ENCODE measurements at regions not wholly inside any gene's neighbourhood (a gene's known extent, or its start where the extent isn't known, plus 50 kb on each side); places are given as distances from the start of the nearest gene placed in this dataset.
A peak's percentile ranks its signal among the peaks of the same experiment; 100 is the strongest.

DNA sequence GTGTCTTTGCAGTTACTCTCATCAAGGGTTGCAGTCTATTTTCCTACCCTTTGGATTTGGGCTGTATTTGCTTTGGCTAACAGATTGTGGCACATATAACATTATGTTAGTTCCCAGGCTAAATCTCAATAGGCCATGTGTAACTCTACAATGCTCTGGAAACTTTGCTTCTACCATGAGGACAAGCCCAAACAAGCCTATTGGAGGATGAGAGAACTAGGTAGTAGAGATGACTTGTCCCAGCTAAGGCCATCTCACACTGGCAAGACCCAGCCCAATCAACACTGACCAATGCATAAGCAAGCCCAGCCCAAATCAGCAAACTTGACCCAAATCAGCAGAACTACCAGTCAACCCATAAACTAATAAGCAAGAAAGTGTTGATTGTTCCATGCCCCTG is 311.8 kb downstream of the NDFIP2 start:
- no peak for DNase-seq

DNA sequence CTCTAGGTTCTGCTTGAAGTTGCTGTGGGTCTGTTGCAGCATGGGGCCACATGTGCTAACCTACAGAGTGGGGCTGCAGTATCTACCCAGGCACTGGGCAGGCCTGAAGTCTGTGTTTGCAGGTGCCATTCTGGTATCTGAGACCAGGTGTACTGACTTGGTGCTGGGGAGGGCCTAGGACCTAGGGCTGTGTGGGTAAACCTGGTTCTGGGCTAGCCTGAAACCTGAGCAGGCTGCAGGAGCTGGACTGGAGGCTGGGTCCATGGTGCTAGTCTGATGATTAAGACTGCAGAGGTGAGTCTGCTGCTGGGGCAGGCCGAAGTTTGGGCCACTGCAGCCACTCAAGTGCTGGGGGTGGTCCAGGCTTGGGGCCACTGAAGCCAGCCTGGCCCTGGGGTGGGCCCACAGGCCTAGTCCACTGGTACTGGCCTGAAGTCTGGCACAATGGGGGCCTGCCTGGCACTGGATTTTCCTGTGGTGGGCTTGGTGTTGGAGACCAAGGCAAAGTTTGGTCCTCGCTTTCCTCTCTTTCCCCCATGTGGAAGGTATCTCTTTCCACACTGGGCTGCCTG is 310.6 kb downstream of the NDFIP2 start:
- no peak for DNase-seq

DNA sequence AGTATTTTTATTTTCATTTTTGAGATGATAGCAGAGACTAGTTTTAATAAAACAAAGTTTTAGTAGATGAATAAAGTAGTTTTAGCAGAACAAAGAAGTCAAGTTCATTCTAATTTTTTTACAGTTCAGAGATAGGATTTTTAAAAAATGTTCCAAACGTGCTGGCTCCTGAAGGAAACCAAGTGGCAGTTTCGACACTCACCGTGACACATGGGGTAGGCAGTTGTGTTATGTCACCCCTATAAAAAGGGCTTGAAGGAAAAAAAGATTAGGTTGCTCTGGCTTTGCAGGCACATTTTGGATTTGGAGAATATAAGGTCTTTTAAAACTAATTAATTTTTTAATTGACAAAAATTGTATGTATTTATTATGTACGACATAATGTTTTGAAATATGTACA is 305.2 kb downstream of the NDFIP2 start:
- DNase-seq: no peak

DNA sequence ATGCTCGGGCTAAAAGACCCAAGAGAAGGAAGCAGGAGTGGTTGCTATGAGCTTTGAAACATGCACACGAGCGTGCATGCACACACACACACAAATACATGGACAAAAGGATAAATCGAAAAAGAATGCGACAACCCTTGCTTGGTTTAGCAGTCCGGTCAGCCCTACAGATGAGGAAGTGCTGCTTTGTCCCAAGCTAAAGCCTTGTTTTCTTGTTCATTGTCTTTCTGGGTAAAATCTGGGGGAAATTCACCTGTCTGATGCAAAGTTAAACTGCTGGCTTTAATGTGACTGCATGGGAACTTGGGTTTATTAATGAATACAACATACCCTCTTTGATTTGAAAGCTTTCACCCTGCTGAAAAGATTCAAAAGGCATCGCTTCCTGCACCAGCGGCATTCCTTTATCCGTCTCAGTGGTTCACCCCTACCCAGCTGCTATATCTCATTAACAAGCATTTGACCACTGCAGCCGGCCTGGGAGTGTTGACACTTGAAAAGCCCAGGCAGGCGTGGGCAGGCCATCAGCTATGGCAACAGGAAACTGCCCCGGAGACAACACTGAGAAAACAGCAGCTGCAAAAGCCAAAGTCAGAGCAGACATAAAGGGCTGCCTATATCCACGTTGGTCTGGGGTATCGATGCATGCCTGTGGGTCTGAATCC is 301.7 kb downstream of the NDFIP2 start:
- DNase-seq: peak in 32 of 58 donors; percentile 4 to 64 (median 22)

DNA sequence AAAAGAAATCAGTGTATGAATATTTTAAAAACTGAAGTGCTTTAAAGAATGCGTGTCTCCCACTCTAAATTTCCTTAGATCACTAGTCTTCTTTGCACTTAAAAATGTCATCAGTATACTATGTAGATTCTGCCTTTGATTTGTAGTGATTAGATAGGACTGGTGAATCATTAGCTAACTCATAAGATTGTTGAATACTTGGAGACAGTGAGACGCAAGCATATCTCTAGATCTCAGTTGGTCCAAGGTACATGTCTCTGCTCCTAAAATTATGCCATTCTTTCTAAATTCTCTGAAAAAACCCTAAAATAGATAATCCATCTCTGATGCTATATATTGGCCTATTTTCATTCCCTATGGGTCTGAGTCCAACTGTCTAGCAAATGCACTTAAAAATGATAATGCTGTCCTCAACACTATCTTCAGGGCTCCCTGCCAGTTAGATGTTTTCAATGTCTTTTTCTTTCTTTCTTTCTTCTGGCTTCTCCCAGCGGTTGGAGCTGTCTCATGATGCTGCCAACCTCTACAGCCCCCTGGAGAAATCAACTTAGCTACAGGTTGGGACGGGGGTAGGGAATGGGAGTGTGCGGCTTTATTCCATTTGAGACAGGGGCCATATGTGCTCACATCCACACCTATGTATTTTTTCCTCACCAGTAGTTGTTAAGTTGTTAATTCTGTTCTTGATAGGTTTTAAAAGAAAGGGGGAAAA is 301.0 kb downstream of the NDFIP2 start:
- no peak for DNase-seq

DNA sequence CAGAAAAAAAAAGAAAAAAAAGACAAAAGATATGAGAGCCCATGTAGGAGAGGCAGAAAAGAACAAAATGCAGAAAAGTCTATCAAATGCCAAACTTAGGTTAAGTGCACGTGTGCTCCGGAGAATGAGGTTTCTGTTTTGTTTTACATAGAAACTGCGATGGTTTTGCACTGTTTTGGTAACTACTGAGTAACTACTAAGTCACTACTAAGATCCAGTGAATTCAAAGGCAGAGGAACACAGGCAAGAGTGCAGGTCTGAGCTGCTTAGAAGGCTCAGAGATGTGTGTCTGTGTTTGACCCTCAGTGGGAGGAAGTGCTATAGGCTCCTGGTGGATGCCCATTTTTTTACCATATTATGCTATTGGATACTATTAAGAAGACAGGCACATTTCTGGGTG is 299.3 kb downstream of the NDFIP2 start:
- DNase-seq: no peak

DNA sequence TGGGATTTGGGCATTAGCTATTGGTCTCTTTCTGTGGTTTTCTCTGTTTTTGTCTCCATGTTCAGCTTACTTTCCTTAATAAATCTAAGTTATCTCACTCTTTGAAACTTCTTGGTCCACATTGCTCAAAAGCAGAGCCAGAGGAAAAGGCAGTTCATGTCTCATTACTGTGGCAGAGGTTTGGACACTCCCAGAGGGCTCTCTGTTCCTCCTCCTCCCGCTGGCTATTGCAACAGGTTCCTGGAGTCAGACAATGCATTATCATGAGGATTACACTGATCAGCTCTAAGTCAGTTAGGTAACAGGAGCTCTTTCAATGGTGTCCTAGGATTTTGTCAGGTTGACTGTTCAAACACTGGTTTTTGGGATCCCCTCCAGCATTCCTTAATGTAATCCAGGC is 298.8 kb downstream of the NDFIP2 start:
- no peak for DNase-seq

DNA sequence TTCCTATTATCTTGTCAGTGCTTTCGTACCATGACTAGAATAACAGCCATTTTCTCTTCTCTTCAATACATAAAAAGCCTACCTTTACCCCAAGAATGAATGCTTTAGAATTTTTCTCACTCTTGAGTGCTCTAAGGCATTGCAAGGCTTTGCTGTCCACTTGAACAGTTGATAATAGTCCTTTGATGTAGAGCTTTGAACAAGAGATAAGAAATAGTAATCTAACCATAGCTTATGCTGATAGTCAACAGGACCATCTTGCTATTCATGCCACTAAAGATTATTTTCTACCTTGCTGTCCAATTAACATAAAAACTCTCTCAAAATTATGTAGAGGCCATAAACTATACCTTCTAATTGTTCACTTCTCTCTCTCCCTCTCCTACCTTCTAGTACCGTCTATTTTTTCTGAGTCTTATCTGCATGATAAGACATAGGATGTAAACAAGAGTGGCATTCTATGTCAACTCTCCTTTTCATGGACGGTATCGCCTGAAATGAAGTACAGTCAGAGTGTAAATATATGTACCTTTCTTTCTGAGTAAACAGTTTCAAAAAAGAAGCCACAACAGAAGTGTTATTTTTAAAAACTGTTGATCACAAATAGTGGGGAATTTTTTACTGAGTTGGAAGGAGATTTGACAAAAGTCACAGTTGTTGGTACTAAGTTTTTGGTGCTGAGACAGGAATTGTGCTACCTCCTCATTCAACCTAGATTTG is 297.9 kb downstream of the NDFIP2 start:
- DNase-seq: no peak

DNA sequence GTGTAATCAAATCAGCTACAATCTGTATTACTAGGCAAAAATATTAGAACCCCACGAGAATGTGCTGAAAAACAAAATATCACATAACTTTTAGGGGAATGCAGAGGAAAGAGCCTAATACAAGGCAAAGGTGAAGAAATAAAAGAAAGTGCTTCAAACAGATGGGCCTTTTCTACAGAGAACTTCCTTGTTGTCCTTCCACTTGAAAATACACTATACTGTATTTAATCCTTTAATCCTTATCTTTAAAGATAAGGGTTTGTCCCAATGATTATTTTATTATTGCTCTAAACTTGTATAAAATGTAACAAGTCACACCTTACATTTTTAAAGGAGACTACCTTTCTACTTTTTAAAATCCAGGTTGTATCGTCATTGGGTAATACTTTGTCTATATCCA is 296.5 kb downstream of the NDFIP2 start:
- no peak for DNase-seq

DNA sequence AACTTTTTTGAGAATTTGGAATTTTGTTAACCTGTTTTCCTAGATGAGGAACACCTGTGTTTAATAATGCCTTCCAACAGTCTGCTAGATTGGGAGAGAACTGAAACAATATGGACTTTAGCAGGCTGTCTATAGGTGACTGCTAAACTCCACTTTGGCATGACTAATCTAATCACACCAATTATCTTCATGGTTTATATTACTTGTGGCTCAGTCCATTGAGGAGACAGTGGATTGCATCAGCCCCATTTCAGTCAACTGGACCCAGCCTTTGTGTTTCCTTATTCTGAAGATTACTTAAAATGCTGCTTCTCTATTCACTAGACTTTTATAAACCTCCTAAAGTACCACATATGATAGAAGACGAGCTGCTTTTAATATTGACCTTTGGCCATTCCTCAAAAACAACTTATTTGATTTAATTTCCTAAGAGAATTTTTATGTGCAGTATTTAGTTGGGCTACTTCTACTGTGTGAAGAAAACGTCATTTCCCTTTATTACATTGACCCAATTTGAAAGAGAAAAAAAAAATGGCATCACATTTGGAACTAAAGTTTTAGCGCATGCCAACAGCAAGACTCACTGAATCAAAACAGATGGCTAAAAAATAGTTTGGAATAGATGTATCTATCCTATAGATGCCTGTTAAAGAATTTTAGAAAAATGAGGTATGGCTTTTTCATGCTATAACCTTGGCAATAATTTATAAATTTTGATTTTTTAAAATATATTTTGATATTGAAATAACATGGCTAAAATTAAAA is 295.8 kb downstream of the NDFIP2 start:
- DNase-seq: no peak

DNA sequence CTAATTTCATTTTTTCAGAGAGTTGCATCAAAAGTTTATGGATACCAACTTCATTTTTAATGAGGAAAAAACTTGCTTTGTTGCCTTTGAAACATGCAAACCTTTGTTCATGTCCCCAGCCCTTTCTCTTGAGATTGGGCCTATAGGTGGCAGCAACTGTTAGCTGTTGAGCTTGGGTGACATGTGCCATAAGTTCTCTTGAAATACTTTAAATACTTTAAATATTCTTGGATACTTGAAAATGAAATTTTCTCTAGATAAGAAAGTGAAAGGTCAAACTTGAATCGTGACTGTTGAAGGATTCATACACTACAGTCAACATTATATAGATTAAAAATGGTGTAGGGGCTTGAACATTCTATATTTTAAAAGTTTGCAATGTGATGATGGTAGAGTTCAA is 294.9 kb downstream of the NDFIP2 start:
- DNase-seq: peak in 25 of 58 donors; percentile 1 to 68 (median 17)

DNA sequence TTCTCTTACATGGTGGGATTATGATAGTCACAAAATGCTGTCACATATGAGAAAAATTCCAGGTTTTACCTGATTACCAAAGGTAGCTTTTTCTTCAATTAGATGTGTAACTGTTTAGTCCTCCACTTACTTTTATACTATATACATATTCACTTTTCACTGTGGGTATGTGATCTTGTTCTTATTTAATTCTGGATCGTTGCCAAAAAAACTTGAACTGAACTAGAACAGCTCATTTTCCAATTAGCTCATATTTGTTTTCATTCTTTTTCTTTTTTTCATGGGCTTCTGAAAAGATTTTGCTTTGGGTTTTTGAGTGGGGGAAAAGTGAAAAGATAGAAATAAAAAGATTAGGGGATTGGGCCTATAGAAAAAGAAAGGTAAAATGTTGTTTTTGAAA is 291.9 kb downstream of the NDFIP2 start:
- no peak for DNase-seq

DNA sequence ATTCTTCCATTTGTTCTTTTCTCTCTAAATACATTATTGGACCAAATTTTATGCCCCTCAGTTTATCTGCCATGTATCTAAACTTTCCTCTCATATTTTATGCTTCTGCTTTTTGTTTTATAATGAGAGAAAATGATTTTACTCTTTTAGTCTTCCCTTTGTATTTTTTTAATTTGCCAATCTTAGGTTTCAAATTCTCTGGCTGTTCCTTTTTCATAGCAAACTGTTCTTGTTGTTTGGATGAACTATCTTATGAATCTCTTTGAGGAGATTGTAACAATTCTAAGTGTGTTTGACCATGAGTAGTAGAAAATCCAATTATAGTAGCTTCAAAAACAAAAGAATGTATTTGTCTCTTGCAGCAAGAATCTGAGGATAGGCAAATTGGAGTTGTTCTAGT is 290.5 kb downstream of the NDFIP2 start:
- no peak for DNase-seq

DNA sequence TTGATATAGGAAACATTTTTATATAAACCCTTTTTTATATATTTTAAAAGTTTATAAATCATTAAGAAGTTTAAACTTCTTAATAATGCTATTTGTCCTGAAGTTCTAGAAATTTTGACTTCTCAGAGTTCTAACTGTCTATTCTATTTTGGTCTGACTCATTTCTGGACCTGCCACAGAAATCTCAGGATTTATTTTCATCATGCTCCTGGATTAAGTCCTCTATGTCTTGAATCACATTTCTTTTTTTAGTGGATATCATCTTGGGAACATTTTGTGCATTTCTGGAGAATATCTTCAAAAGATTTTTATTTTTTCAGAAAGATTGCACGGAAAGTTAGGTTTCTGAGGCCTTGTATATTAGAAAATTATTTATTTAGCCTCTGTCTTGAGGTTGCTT is 289.1 kb downstream of the NDFIP2 start:
- DNase-seq: no peak

DNA sequence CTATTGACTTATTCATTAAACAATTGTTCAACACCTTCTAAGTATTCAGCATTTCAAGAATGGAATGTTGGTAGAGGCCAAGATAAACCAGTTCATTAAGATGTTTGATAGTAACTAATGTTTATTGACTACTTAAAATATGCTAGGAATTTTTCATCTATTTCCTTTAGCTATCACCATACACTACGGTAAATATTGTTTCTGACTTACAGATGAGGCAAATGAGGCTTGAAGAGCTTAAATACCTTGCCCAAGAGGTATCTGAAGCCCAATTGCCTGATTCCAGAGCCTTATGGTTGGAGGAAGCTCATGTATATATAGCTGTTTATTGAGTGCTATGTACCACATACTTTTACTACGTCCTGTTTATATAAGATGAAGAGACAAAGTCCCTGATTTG is 286.2 kb downstream of the NDFIP2 start:
- DNase-seq: no peak

DNA sequence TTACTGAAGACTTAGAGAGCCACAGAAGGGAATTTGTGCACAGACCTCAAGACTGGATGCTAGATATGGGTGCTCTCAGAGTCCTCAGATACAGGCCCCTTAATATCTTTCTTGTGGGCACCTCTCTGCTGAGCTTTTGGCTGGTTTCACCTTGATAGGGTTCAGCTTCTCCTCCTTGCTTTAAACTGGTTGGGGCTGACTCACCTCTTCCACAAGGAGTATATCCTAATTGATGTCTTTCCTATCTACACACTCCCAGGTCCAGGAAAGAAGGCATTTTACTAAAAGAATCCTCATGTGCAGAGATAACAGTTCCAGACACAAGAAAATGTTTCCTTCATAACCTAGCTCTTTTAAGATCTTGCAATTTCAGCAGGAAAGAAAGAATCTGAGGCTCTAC is 284.4 kb downstream of the NDFIP2 start:
- DNase-seq: no peak

DNA sequence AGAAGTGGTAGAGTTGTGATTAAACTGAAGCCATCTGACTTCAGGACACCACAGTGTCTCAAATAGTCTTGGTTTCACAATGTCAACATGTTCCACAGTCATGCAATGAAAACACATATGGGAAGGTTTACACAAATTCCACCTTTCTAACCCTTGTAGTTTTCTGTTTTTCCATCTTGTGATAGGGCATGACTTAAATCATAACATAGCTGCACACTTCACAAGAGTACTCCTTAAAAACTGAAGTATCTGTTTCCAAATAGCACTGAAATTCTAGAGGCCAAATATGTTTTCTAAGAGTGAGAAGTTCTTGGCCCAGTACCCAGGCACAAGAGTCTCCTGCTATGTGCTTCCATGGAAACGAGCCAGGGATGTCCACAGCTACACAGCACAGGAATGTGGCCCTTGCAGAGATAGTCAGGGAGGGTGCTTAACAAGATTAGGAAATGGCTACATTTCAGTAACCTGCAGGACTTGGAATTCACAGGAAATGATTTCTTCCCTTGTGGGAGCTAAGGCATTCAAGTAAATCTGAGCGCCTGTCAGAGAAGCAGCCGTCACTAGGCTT is 269.1 kb downstream of the NDFIP2 start:
- no peak for DNase-seq

DNA sequence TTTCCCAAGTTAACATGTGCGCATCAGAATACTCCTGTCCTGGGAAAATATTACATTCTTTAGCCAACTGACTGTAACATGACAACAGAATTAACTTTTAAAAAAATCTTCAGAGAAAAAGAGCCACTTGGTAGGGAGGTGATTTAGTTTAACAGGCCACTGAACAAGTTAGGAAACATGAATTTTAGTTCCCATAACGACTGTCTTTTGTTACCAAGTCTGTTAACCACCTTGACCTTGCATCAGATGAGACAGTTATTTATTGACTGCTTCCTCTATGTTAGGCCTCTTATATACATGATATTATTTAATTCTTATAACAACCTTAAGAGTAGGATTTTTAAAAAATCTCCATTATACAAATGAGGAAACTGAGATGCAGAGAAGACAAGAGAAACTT is 268.6 kb downstream of the NDFIP2 start:
- DNase-seq: no peak

DNA sequence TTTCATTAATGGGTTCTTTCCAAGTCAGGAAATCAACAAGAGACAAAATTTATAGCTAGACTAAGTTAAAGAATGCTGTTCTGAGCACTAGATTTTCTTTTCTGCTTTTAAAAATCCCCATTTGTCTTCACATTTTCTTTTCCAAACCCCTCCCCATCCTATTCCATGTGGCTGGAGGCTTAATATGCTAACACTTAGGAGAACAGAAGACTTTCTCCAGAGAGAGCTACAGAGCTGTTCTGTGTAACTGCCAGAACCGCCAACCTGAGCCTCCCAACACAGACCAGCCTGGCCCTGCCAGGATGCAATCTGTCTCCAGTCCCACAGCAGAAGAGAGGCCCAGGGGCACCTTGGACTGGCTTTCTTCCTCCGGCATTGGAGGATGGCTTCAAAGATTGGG is 264.1 kb downstream of the NDFIP2 start:
- no peak for DNase-seq

DNA sequence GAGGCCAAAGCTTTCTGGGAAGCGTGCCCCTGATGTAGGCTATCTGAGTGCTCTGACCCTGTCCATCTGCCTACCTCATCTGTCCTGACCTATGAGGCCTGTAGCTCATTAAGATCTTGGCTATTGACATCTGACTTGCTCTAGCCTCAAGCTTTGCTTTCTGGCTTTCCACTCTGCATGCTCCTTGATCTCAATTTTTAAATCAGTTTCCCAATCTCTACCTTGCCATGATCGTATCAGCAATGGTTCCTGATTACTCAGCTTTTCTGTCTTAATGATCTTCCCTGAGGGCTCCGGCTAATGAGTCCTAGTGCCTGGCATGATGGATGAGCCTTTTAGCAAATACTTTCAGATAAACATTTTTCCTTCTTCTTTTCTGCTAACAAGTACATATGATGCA is 262.0 kb downstream of the NDFIP2 start:
- DNase-seq: no peak

DNA sequence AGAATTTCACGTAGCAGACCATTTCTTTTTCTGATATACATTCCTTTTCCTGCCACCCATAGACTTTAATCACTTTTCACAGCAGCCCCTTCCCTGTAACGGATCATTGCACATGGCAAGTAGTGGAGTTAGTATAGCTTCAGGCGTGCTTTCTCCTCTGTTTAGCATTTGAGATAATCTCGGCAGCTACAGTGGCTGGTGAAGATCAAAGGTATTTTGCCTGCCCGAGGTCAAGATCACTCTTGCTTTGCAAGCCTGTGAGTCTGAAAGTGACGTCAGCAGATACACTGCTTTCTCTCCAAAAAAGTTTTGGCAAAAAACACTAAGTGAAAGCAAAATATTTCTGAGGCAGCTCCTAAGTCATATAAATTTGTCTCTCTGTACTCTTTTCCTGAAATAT is 260.0 kb downstream of the NDFIP2 start:
- DNase-seq: no peak
